GOT3 (cell line): ENCODE measurements at regions not wholly inside any gene's neighbourhood (a gene's known extent, or its start where the extent isn't known, plus 50 kb on each side); places are given as distances from the start of the nearest gene placed in this dataset.

Source experiments
- DNase-seq: peaks from one replicate; lab custom pipeline; 2025; ENCODE audit warnings: mixed read lengths; lab: John Stamatoyannopoulos, UW

DNA sequence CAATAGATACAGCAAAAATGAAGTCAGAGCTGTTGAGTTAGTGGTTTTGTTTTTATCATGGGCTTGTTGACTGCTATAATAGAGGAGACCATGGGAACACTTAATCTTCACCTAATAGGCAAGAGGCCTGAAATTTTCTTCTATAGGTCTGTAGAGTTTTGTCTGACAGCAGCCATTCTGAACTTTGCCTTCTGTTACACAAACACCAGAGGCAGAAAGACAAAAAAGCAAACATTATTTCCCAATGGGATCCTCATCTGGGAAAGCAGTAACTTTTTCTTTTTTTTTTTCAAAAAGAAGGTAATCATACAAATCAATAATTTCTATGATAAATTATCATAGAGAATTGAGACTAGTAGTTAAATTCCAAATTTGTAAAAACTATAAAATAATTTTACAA is 494.1 kb downstream of the TOX3 start:
- no peak for DNase-seq

DNA sequence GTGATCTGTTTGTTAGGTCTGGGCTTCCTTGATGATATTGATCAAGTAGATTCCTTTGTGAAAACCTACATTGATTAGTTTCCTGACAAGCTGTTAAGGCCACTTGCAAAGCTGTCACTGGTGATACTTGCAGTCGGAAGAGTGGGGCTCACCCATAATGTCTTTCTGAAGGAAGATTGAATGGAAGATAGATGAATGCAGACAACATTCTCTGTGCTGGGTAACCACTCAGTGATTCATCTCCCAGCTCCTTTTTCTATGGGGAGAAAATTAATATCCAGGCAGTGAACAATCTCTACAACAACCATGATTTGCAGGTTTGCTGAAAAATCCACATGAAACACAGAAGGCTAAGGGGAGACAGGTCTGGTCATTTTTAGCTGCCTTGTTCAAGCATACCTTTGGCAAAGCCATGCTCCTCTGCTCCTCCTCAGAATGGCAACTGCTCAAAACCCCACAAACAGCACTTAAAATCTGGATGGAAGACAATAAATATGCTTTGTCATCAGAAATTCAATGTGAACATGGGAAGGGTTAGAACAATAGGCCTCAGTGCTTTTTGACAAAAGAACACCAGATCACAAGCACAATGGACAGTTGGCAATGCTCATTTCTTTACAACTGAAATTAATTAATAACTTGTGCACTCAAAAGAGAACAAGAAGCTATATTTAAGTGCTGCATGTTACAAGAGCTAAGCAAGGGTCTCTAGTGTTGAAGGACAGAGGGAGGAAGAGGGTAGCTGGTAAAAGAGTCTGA is 495.4 kb downstream of the TOX3 start:
- no peak for DNase-seq

DNA sequence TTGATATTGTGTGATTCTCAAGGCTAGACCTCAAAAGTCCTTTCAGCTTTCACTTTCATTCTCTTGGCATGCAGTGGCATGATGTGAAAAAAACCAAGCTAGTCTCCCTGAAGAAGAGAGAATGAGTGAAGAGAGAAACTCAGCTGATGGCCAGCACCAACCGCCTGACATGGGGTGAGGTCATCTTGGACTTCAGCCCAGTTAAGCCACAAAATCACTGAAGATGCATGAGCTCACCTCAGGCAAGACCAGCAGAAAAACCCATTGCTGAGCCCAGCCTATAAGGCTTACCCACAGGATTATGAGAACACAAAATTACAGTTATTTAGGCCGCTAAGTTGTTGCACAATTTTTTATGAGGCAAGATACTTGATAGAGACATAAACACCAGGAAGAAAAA is 496.5 kb downstream of the TOX3 start:
- no peak for DNase-seq

DNA sequence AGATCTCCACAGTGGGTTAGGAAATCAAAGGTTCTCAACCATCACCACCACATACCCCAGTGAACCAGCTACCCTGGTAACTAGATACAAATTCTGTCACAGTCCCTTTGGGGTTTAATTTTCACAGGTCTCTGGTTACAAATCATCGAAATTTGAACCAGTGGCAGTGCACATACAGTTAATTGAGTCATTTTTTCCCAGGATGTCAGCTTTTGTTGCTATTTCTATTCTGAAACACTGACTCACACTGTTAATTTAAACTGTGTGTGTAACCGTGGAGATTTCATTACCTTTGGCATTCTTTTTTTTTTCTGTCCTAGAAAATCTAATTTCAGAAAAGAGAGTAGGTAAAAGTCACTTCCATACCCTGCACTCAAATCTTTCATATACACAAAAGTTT is 511.5 kb downstream of the TOX3 start:
- DNase-seq: no peak

DNA sequence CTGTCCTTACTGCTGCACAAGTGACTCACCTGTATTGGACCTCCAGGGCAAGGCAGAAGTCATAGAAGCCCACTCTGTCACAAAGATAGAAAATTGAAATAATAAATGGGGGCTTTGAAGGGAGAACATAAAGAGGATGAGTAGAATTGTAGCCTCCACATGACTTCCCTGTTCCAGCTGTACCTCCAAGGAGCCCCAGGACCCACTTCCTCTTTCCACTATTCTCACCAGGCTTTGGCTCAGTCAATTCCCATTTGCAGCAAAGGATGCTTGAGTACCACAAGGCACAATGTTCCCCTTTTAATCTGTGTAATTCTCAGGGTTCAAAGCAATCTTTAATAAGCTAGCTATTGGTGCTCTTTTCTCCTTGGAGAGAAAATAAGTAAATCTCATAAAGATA is 512.1 kb downstream of the TOX3 start:
- DNase-seq: no peak

DNA sequence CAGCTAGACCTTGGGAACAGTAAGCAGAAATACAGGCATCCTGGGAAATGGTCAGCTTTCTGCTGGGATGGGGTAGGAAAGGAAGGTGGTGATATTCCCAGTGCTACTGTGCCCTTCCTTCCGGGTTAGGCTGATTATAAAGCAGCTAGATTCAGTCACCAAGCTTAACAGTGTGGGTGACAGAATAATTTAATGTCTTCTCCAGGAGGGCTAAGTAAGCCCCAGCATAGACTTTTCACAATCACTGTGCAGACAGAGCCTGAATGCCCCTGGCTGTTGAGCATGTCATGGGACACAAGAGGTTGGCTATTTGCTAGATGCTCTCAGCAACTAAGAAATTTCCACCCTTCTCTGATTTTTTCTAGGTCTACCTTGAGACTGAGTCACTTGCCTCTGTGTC is 513.0 kb downstream of the TOX3 start:
- no peak for DNase-seq

DNA sequence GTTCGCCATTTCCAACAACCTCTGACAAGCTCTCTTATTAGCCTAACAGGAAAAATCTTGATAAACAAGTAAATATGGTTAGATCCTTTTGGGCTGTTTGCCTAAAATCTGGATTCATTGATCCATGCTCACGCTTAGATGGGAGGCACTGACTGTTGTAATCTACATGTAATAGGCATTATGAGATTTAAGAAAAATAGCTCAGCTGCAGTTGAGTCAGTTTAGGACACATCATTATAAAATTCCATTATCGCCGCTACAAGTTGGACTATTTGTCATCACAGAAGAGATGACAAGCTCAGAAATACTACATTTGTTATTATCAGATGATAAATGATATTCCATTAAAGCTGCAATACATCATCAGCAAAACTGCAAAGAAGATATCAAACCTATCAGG is 524.0 kb downstream of the TOX3 start:
- DNase-seq: no peak

DNA sequence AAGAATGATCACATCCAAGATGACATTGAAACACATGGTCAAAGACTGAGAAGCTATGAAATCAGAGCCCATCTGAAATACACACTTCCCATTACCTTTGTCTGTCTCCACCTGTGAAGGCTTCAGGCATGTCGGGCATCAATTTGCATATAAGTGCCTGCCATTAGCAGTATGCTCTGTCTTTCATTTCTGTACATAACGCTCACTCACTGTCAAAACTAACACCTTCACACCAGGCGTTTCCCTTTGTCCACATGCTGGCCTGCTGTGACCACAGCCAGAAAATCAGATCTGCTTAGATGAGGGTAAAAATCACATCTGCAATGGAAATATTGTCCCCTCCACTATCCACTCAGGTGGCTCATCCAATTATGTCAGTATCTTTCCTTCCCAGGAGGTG is 524.8 kb downstream of the TOX3 start:
- no peak for DNase-seq

DNA sequence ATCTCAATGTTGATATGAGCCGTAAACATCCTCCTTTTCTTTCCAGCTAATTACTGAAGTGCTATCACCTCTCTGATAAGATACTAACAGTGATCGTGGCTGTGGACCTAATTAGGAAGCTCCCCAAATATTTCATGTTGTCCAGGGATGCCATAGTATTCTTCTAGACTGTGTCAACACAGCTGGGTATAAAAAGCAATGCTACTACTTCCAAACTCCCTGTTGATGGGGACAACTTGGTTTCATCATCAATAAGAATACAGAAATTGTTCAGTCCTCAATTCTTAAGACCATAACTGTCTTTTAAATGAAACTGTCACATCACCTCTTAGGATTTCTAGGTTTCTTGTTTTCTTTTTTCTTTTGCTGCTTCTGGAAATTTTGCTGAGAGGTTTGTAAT is 530.6 kb downstream of the TOX3 start:
- DNase-seq: no peak

DNA sequence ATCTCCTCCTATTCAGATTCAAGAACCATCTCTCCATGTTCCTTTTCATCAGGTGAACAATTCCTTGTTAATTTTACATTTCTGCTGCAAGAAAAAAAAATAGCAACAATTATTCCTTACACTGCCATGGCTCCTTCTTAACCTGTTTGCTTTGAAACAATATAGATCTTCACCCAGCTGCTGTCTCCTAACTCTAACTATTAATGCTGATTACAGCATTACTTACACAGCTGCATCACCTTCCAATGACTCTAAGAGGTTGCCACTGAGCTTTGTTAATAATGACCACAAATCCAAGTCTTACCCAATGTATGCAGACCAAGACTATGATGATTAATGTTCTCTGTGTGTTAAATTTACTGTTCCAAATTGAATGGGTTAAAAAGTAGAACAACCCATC is 541.4 kb downstream of the TOX3 start:
- DNase-seq: no peak

DNA sequence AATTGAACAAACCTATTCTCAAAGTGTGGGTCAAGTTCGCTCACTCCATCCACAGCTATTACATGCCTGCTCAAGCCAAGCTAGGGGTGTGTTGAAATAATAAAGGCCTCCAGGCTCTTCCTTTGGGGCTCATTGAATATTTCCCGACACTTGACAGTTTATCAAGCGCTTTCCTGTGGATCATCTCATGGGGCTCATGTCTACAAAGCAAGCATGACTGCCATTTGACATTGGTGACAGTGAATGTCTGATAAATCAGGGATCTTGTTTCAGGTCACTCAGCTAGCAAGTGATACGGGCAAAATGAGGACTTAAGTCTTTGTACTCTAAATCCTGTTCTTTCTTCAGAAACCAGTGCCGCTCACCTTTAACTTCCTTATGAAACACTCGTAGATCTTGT is 542.6 kb downstream of the TOX3 start:
- DNase-seq: no peak

DNA sequence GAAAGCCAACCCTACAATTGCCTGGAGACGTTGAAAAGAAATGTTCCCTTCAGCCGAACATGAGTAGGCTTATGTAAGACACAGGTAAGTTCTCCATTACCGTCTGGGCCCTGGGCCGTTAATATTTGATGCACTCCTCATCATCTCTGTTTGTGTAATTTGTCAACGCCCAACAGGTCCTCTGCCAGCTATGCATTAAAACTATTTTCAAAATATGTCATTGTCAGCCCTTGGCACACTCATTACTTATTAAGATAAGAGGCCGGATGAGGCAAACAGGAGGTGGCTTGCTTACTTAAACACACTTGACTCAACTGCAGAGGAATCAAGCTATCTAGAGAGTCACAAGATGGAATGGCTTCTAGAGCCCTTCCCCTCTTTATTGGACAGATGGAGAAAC is 544.9 kb downstream of the TOX3 start:
- DNase-seq: no peak

DNA sequence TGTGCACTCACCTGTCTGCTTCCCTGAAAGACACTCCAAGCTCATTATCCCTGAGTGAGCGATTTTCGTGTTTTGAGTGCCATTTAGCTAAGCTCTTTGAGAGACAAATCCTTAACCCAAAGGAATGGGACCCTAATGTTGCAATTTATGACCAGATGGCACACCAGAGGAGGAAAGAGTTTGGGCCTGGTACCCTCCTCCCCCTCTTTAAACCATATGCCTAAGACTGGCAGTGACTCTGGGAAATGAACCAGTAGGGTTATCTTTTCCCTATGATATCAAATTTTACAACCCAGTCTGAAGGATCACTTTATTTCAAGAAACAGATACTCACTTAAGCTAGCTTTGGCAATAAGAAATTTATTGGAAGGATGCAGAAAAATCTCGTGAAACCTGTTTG is 550.4 kb downstream of the TOX3 start:
- DNase-seq: no peak

DNA sequence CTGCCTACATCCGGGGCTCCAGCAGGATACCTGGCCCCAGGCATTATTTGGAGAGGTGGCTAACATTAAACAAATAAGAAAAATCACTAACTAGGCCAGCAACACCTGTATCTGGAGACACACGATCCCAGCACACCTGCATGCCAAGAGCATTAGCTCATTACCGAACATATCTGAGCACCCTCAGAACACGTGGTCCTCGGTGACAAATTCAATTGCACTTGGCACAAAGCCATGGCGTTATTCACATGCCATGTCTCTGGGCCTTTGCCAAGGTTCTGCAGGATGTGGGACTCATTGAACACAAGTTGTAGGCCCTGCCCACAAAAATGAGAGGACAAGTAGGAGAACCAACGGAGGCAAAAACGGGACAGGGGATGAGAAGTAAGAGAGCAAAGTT is 552.3 kb downstream of the TOX3 start:
- DNase-seq: no peak

DNA sequence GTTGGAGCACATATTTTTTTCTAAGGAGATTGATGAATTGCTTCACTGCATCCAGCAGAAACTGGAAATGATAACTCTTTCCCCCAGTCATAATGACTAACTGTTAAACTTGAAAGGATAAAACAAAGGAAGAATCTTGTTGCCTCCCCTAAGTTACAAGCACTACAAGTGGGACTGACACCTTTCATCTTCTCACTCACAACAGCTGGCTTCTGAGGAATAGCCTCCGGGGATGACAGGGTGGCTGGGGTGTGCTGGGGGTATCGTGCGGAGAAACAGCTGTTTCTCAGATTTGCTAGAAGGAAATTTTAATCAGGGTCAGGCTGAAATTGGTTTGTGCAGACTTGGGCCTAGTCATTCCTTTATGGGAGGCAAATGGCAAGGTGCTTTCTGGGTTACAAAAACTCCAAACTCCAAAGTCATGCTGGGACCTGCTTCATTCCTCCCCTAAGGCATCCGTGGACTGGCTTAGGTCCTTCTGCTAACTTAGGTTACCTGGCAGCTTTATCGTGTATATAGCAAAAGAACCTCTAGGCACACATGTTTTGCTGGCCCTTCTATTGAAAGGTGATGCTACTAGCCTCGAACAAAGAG is 557.2 kb downstream of the TOX3 start:
- DNase-seq: no peak

DNA sequence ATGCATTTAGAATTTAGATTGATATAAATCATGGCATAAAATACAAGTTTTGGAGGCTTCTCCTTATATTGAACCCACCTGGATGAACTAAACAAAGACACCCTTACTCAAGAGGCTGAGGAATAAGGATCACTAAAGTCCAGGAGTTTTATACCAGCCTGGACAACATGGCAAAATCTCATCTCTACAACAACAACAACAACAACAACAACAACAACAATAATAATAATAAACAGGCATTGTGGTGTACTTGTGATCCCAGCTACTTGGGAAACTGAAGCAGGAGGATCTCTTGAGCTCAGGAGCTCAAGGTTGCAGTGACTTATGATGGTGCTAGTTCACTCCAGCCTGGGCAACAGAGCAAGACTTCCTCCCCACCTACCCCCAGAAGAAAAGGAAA is 558.0 kb downstream of the TOX3 start:
- no peak for DNase-seq

DNA sequence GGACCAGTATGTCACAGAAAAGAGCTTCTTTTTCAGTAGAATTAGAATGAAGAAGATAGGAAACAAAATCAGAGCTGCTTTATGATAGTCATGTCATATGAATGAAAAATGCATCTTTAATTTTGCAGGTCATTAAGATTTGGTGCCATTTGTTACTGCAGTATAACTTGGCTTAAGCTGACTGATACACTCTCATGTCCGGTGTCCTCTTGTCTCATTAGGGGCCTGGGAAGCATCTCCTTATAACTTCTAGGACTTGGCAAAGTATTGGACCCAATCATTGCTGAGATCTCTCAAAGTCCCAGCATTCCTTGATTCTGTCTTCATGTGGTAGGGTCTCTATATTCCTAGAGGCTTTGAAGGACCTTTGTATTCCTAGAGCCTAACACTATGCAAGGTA is 559.4 kb downstream of the TOX3 start:
- no peak for DNase-seq

DNA sequence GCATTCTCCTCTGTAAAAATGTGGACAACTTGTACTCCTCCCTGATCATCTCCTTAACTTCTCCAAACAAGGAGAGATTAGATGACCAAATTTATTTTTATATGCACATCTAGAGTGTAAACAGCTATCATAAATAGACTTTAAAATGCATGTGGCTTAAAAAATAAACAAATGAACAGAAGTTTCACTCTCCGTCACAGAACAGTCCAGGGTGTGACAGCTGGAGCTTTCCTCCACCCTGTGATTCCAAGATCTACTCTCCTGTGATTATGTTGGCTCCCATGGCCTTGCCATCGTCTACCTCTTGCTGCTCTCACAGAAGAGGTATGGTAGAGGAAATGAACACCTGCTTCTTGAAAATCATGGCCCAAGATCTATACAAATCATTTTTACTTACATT is 560.2 kb downstream of the TOX3 start:
- no peak for DNase-seq

DNA sequence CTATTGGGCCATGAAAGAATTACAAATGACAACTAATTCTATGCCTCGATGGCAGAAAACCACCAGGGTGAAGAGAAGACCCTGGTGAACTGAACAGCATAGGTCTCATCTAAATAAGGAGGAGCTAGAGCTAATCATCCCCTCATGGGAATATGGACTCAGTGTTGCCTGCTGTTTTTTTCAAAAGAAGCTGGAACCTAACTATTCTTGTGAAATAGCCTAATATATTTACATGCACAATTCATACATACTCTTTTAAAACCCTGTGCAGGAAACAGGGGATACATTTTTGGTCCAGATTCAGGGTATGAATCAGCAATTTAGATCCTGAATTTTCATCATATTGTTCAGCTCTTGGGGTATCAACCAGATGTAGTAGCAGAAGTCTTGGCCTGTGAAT is 560.6 kb downstream of the TOX3 start:
- no peak for DNase-seq

DNA sequence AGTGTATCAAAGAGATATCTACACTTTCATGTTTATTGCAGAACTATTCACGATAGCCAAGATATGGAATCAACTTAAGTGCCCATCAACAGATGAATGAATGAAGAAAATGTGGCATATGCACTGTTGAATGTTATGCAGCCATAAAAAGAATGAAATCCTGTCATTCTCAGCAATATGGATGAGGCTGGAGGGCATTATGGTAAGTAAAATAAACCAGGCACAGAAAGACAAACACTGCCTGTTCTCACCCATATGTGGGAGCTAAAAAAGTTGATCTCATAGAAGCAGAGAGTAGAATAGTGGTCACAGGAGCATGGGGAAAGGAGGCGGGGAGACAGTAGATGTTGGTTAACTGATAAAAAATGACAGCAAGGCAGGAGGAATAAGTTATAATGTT is 561.8 kb downstream of the TOX3 start:
- no peak for DNase-seq

DNA sequence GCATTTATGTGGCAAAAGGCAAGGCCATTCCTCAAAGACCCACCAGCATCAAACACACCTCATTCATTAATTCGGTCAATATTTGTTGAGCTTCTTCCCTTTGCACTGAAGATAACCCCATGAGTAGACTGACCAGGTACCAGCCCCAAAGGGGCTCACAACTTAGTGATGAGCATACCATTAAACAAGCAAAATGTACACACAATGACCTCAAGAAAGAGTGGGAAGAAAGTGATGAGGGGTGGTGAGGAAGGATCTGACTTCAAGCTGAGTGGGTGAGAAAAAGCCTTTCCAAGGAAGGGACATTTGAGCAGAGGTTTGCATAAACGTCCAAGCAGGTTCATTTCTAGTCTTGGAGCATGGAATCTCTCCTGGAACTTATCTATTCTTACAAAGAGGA is 562.5 kb downstream of the TOX3 start:
- no peak for DNase-seq

DNA sequence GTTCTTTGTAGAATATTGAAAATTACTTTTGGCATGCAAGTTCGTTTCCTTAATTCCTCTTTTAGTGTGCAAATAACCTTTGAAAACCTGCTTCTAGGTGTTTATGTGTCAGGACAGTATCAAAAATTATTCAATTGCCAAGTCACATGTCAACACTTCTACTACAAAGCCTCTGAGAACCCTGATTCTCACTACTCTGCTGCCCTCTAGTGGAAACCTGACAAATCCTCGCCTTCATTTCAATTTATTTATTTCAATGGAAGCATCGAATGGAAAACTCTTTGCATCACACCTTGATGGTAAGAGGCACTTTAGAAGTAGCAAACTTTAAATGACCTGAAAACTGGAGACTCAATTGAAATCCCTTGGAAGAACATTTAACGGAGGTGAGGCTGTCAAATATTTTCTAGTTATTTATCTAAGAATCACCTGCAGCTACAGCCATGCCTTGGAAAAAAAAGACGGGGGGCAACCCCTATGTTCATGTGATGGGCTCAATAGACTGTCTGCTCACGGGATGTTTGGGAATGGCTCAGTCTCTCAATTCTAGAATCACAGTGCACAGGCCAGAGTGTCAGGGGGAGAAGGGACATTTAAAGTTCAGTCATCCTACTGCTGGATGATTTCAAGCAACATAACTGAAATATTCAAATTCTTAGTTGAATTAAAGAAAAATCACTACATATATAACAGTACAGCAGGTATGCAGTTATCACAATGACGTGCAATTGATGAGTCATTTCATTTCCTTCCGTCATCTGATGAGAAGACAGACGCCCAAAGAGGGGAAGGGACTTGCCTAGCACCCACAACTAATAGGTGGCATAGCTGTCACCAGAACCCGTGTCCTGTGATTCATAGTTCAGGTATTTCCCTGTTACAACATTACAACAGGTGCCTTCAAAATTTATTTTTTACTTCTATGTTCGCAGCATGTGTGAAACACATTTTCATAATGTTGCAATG is 563.9 kb downstream of the TOX3 start:
- no peak for DNase-seq

DNA sequence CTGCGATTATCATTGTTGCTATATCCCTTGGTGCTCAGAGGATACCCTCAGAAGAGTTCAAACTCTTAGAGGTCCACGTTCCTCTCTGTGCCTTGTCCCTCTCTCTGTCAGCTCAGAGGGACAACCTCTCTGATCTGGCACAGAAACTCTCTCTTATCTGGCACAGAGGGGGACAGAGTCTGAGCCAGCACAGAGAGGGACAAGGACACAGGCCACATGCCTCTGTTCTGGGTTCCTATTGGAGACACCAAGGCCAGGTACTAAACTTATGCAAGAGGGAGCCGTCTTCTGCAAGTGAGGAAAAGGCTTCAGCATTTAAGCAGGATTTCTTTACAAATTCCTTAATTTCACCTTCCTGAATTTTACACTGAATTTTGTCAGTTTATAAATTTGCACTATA is 565.2 kb downstream of the TOX3 start:
- no peak for DNase-seq
